Stimulated activated CD4-positive, alpha-beta T cell treated with anti-CD3 and anti-CD28 coated beads, Interleukin-1b, Interleukin-23, amount 100 ng/mL, for 48 hours (primary cell): ENCODE measurements at regions not wholly inside any gene's neighbourhood (a gene's known extent, or its start where the extent isn't known, plus 50 kb on each side); places are given as distances from the start of the nearest gene placed in this dataset.

ENCODE experiments used
- DNase-seq: peaks from one replicate; pipeline ENCODE4 v3.0.0-alpha.2; 2020

GRCh38 chr10:28785018-28785417, 107.7 kb downstream of the BAMBI start:
- DNase-seq: no peak

- no peak for DNase-seq
These were observed 110.9 kb downstream of the BAMBI start for GRCh38 chr10:28788252-28788651.

- no peak for DNase-seq
These were observed 111.4 kb downstream of the BAMBI start for GRCh38 chr10:28788762-28789161.

GRCh38 chr10:28790146-28790545, 112.8 kb downstream of the BAMBI start:
- DNase-seq: no peak

- no peak for DNase-seq
These were observed 116.2 kb downstream of the BAMBI start for GRCh38 chr10:28793482-28793881.

GRCh38 chr10:28794986-28795385, 117.7 kb downstream of the BAMBI start:
- DNase-seq: no peak

GRCh38 chr10:28796606-28797512, 119.5 kb downstream of the BAMBI start:
- DNase-seq: no peak

GRCh38 chr10:28797904-28798371, 120.6 kb downstream of the BAMBI start:
- no peak for DNase-seq

GRCh38 chr10:28798428-28798955, 121.2 kb downstream of the BAMBI start:
- DNase-seq: no peak

GRCh38 chr10:28798964-28799363, 121.6 kb downstream of the BAMBI start:
- DNase-seq: no peak

GRCh38 chr10:28800144-28800543, 122.8 kb downstream of the BAMBI start:
- DNase-seq: no peak

GRCh38 chr10:28801247-28801646, 123.9 kb downstream of the BAMBI start:
- no peak for DNase-seq

GRCh38 chr10:28801869-28802268, 124.5 kb downstream of the BAMBI start:
- no peak for DNase-seq

- no peak for DNase-seq
These were observed 128.1 kb downstream of the BAMBI start for GRCh38 chr10:28805390-28805789.

GRCh38 chr10:28806488-28806941, 129.2 kb downstream of the BAMBI start:
- DNase-seq: no peak

- DNase-seq: no peak
These were observed 129.8 kb downstream of the BAMBI start for GRCh38 chr10:28806951-28807759.

- no peak for DNase-seq
These were observed 130.7 kb downstream of the BAMBI start for GRCh38 chr10:28807760-28808613.

- DNase-seq: no peak
These were observed 131.4 kb downstream of the BAMBI start for GRCh38 chr10:28808693-28809092.

GRCh38 chr10:28810057-28810870, 132.9 kb downstream of the BAMBI start:
- DNase-seq: no peak

GRCh38 chr10:28811639-28812349, 134.5 kb downstream of the BAMBI start:
- DNase-seq: no peak
